Fibroblast of skin of right biceps (primary cell): ENCODE measurements at regions not wholly inside any gene's neighbourhood (a gene's known extent, or its start where the extent isn't known, plus 50 kb on each side); places are given as distances from the start of the nearest gene placed in this dataset.
A peak's percentile ranks its signal among the peaks of the same experiment; 100 is the strongest.

Experiments
- DNase-seq: peaks from one replicate; pipeline ENCODE4 v3.0.0-alpha.2; 2013

GRCh38 chr12:13592063-13592942, 389.1 kb downstream of the GRIN2B start:
- no peak for DNase-seq

- no peak for DNase-seq
Observed at GRCh38 chr12:13591488-13591887, 389.9 kb downstream of the GRIN2B start.

GRCh38 chr12:13591059-13591458, 390.3 kb downstream of the GRIN2B start:
- DNase-seq, result no peak

- DNase-seq, result no peak
Observed at GRCh38 chr12:13588574-13588973, 392.0 kb downstream of the EMP1 start.

- DNase-seq, result no peak
Observed at GRCh38 chr12:13587721-13588390, 391.3 kb downstream of the EMP1 start.

- DNase-seq, result no peak
Observed at GRCh38 chr12:13586361-13586760, 389.8 kb downstream of the EMP1 start.

GRCh38 chr12:13584541-13584940, 388.0 kb downstream of the EMP1 start:
- DNase-seq, result no peak

GRCh38 chr12:13583630-13584029, 387.1 kb downstream of the EMP1 start:
- DNase-seq, result no peak

- DNase-seq, result no peak
Observed at GRCh38 chr12:13582421-13582820, 385.9 kb downstream of the EMP1 start.

GRCh38 chr12:13581031-13581430, 384.5 kb downstream of the EMP1 start:
- DNase-seq, result no peak

GRCh38 chr12:13580206-13580605, 383.7 kb downstream of the EMP1 start:
- no peak for DNase-seq

GRCh38 chr12:13576935-13577500, 380.5 kb downstream of the EMP1 start:
- DNase-seq, result no peak

GRCh38 chr12:13573698-13574321, 377.3 kb downstream of the EMP1 start:
- DNase-seq, result peak; percentile 87

- DNase-seq, result no peak
Observed at GRCh38 chr12:13571035-13571434, 374.5 kb downstream of the EMP1 start.

GRCh38 chr12:13570005-13570694, 373.6 kb downstream of the EMP1 start:
- DNase-seq, result no peak

- DNase-seq, result peak; percentile 49
Observed at GRCh38 chr12:13566292-13566691, 369.8 kb downstream of the EMP1 start.

- no peak for DNase-seq
Observed at GRCh38 chr12:13564266-13564810, 367.8 kb downstream of the EMP1 start.

GRCh38 chr12:13563743-13564125, 367.2 kb downstream of the EMP1 start:
- DNase-seq, result no peak

- DNase-seq, result no peak
Observed at GRCh38 chr12:13562915-13563742, 366.6 kb downstream of the EMP1 start.

- no peak for DNase-seq
Observed at GRCh38 chr12:13561923-13562322, 365.4 kb downstream of the EMP1 start.

GRCh38 chr12:13559318-13559978, 362.9 kb downstream of the EMP1 start:
- DNase-seq, result no peak
